D341Med (cell line): ENCODE measurements at regions not wholly inside any gene's neighbourhood (a gene's known extent, or its start where the extent isn't known, plus 50 kb on each side); places are given as distances from the start of the nearest gene placed in this dataset.
"Not testable (repeated sequence)": the region's sequence is repeated elsewhere in the genome, so short reads cannot be mapped to it uniquely, and the experiment has no call there.

Source experiments
- DNase-seq: peaks from one replicate; pipeline ENCODE4 v3.0.0; 2012; ENCODE audit warnings: low spot score

DNA sequence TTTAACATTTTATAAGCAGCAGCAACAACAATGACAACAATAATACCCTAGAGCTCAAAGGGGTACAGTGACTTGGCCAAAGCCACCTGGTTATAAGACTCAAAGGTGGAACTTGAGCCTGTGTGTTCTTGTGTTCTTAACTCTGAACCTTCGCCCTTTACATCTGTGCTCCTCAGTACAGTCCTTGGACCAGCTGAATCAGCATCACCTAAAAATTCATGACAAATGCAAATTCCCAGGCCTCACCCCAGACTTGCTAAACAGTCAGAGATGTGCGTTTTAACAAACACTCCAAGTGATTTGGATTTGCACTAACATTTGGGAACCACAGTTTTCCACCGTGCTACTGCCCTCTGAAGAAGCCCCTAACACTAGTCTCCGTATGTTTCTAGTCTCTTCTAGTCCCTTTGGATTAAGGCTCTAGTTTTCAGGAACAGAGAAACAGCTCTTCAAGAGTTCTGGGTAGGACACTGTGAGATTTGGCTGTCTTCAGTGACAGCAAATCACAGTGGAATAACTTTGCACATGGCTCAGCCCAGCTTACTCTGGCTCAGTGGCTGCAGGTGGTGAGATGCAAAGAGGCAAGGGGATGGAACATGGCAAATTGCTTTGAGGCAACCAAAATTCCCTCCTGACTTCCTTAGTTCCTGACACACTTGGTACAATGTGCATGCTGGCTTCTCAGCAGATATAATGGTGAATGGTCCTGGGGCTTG is 151.0 kb upstream of the CDH11 start:
- DNase-seq, result no peak

- no peak for DNase-seq
These were observed 150.1 kb upstream of the CDH11 start for GRCh38 chr16:65271996-65272395.

- no peak for DNase-seq
These were observed 146.5 kb upstream of the CDH11 start for GRCh38 chr16:65268331-65268730.

DNA sequence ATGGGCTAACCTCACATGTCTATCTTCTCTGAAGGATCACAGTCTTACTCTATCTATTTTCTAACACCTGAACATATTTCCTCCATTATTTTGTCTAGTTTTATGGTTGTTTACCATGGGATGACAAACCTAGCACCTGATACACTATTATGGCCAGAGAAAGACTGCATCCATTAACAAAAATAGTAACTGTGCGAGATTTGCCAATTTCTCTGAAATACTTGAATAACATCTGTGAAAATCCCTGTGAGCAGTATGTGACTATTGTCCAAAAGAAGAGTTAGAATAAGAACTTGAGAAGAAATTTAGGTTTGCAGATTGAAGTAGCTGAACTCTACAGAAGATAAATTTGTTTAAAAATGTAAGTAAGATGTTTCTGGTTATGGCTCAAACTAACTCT is 142.0 kb upstream of the CDH11 start:
- DNase-seq, result no peak

DNA sequence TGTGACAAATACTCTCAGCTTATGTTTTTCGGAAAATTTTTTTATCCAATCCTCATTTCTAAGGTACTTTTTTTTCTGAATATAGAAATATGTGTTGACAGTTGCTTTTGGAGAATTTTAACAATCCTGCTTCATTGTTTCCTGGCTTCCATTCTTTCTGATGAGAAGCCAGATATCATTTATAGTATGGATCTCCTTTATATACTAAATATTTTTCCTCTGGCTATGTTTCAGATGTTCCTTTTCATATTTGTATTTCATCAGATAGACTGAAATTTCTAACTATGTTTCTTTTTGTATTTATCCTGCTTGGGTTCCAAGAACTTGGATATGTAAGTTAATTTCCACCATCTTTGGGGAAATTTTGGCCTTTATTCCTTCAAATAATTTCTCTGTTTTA is 138.9 kb upstream of the CDH11 start:
- no peak for DNase-seq

GRCh38 chr16:65254144-65254543 is 132.3 kb upstream of the CDH11 start:
- DNase-seq, result no peak

GRCh38 chr16:65249768-65250167 is 127.9 kb upstream of the CDH11 start:
- no peak for DNase-seq

- DNase-seq, result no peak
These were observed 122.9 kb upstream of the CDH11 start for GRCh38 chr16:65244787-65245186.

DNA sequence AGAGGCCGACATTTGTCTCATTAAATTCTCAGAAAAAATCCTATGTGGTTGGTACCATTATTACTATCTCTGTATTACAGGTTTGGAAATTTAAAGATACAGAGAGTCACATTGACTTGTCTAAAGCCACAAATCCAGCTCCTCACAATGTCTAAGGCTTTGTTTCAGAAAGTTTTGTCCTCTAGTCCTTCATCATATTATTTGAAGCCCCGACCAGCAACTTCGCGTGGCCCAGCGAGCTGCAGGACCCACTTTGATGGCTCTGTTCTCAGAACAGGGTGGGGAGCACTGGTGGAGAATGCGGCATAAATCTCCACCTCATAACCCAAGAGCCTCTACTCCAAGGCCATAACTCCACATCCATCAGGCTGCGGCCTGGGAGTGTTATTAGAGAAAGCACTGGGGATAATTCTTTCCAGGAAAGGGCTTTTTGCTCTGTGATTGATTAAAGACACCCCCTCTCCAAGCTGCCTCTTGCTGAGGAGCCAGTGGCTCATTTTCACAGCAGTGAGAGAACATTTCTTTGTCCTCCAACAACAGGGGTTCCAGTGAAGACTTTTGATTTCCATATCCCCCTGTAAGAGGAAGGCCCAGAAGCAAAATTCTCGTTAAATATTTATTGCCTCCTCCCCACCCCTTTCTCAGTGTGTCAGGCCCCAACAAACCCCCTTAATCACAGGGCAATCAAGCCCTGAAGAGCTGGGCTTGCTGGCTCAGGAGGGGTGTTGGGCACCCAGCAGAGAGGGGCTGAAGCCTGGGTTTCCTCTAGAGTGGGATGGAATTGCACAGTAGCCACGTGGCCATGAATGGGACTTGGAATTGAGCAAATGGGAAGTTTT is 113.7 kb upstream of the CDH11 start:
- no peak for DNase-seq

- DNase-seq, result not testable (repeated sequence)
These were observed 113.0 kb upstream of the CDH11 start for GRCh38 chr16:65234721-65235320.

DNA sequence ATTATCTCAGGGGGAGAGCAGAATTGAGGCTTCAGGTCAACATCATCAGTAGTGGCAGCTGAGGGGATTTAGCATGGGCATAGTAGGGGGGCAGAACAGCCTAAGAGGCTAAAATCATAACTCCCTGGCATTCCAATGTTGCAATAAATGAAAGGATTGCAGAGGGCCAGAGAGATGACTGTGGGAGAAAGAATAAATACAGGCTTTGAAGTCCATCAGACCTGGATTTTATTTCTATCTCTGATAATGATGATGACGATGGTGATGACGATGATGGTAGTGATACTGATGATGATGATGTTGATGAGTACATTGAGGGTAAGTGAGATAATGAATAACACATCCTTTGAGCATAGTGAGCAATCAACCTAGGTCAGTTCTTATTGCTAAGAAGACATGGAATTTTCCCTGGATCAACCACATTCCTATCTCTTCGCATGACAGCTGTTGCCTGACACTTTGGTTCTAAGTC is 107.4 kb upstream of the CDH11 start:
- DNase-seq, result no peak

DNA sequence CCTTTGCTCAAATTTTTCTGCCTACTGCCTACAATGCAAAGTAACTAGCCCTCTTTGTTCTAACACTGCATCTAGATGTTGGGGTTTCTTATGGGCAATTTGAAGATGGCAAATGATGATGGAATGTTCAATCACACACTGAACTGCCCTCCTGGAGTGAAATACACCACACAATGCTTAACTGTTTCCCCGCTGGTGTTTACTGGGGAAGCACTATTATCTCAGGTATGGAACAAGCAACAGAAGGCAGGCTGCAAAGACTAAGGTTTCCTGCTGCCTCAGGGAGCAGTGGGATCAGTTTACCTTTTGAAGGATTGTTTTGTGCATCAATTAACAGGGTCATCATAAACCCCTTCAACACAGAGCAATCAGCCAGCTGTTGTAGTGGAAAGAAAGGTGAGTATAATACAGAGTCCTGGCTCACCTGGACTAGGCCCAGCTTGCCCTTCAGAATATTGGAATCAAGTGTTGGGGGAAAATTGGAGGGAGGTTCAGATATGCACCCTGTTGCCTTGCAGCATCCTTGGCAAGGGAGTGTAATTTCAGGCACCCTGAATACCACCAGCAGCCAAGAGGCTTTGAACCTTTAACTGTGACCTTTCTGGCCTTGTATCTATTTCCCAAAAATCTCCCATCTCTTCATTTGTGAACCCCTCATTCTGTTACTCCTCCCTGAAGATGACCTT is 105.4 kb upstream of the CDH11 start:
- DNase-seq, result no peak

DNA sequence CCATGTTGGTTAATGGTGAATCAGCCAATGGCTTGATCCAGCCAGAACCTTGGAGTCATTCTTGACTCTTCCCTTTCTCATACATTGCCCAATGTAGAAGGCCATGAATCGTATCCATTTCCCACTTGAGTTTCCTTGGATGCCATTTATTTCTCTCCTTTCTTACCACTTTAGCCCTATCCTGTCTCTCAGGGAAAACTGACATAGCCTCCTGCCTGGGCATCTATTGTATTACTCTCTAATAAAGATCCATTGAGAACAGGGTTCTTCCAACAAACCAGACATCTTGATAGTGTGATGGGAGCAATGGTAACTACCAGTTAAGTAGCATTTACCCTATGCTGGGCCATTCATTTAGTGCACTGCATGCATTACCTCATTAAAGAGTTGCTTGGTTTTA is 104.2 kb upstream of the CDH11 start:
- DNase-seq, result no peak

- DNase-seq, result no peak
These were observed 103.6 kb upstream of the CDH11 start for GRCh38 chr16:65225488-65225887.

DNA sequence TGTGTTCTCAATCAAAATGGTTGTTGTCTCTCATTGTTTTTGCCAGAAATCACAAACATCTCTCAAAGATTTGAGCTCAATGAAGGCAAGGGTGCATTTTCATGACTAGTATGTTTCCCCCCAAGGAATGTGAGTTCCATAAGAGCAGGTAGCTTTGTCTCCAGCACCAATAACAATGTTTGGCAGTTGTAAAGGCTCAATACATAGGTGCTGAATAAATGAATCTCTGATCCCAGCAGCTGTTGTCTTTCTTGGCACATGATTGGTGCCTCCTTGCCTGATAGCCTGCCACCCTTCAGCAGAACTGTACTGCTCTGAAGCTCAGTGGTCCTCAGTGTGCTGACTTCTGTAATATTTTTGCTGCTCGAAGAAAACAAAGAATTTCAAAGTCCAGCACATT is 103.1 kb upstream of the CDH11 start:
- DNase-seq, result no peak

DNA sequence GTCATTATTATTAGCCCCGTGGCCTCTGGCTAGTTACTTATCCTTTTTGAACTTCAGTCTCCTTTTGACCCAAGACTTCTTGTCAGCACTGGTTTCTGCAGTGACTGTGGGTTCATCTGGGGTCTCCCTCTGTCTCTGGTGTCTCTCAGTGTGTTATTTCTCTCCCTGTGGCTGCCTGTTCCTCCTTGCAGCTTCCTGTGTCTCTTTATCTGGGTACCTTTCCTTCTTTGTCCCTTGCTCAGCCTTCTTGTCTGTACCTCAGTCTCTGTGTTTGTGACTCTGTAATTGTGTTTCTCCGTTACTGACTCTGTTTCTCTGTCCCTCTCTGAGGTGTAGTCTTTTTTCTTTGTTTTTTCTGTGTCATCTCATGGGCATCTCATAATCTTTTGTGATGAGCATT is 102.6 kb upstream of the CDH11 start:
- no peak for DNase-seq

DNA sequence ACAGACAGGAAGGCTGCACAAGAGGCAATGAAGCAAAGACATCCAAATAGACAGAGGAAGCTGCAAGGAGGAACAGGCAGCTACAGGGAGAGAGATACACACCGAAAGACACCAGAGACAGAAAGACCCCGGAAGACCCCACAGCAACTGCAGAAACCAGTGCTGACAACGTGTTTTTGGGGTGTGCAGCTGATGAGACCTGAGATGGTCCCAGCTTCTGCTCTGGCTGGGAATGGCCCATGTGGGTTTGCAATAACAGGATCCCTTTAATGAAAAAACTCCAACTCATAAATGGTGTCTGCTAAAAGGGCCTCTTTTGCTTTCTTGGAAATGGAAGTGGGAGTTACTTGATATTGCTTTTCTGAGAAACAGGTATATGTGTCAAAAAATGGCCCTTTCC is 101.5 kb upstream of the CDH11 start:
- no peak for DNase-seq

- DNase-seq, result no peak
These were observed 100.7 kb upstream of the CDH11 start for GRCh38 chr16:65222536-65222935.

- DNase-seq, result no peak
These were observed 100.2 kb upstream of the CDH11 start for GRCh38 chr16:65222049-65222448.

DNA sequence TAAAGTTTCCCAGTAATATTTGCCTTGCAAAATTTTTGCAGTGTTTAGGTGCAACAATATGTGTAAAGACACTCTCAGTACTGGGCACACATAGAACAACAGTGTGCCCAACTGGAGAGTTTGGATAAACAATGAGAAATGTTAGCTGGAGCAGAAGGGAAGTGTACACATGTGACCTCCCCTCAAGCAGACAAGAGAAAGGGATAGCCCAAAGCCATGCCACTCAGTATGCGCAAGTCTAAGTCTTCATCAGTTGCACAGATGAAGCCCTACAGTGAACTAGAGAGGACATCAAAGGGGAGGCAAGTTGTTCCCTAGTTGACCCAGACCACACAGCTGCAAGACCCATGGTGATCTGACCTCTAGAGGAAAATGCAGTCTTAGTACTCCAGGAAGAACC is 97.9 kb upstream of the CDH11 start:
- DNase-seq, result no peak

GRCh38 chr16:65218348-65218747 is 96.5 kb upstream of the CDH11 start:
- DNase-seq, result no peak

GRCh38 chr16:65213866-65214595 is 92.2 kb upstream of the CDH11 start:
- DNase-seq, result no peak
